Ishikawa (cell line): ENCODE measurements at regions not wholly inside any gene's neighbourhood (a gene's known extent, or its start where the extent isn't known, plus 50 kb on each side); places are given as distances from the start of the nearest gene placed in this dataset.

Source experiments
- CEBPB ChIP-seq: IDR thresholded peaks from 2 replicates; pipeline ENCODE4 v1.6.1; 2012
- CREB1 ChIP-seq: IDR thresholded peaks from 2 replicates; pipeline ENCODE4 v1.6.1; 2012; ENCODE audit warnings: low read depth
- EGR1 ChIP-seq: IDR thresholded peaks from 2 replicates; pipeline ENCODE4 v1.6.1; 2012
- EP300 ChIP-seq: IDR thresholded peaks from 2 replicates; pipeline ENCODE4 v1.6.1; 2012; ENCODE audit warnings: borderline replicate concordance
- FOXM1 ChIP-seq: IDR thresholded peaks from 2 replicates; pipeline ENCODE4 v1.6.1; 2012; ENCODE audit warnings: low read depth, borderline replicate concordance
- NFIC ChIP-seq: IDR thresholded peaks from 2 replicates; pipeline ENCODE4 v1.6.1; 2012
- RAD21 ChIP-seq: IDR thresholded peaks from 2 replicates; pipeline ENCODE4 v1.6.1; 2012; ENCODE audit warnings: low read depth
- TAF1 ChIP-seq: IDR thresholded peaks from 2 replicates; pipeline ENCODE4 v1.6.1; 2012; ENCODE audit warnings: low read depth, mild to moderate bottlenecking
- TCF12 ChIP-seq: IDR thresholded peaks from 2 replicates; pipeline ENCODE4 v1.6.1; 2012; ENCODE audit warnings: low read depth
- TEAD4 ChIP-seq: IDR thresholded peaks from 2 replicates; pipeline ENCODE4 v1.6.1; 2012
- USF1 ChIP-seq: IDR thresholded peaks from 2 replicates; pipeline ENCODE4 v1.6.1; 2012
- YY1 ChIP-seq: IDR thresholded peaks from 2 replicates; pipeline ENCODE4 v1.6.1; 2012; ENCODE audit warnings: low read depth
- ZBTB7A ChIP-seq: IDR thresholded peaks from 2 replicates; pipeline ENCODE4 v1.6.1; 2012; ENCODE audit warnings: low read depth
- TF ChIP-seq, protein P1 (sequence below): IDR thresholded peaks from 2 replicates; pipeline ENCODE4 v1.6.1; 2012
- TF ChIP-seq, protein P2 (sequence below): IDR thresholded peaks from 2 replicates; pipeline ENCODE4 v1.6.1; 2012; ENCODE audit warnings: low read depth, mild to moderate bottlenecking

GRCh38 chr18:7366597-7366996 lies 135.7 kb downstream of the LRRC30 start:
- no peak for TF ChIP-seq TEAD4
- TF ChIP-seq ZBTB7A = no peak
- TF ChIP-seq USF1 = no peak
- TF ChIP-seq RAD21 = no peak
- no peak for TF ChIP-seq YY1
- TF ChIP-seq NFIC = no peak
- TF ChIP-seq CREB1 = no peak
- TF ChIP-seq TCF12 = no peak
- TF ChIP-seq CEBPB = no peak
- no peak for TF ChIP-seq TAF1
- TF ChIP-seq EP300 = no peak
- no peak for TF ChIP-seq FOXM1
- TF ChIP-seq, protein P1, sequence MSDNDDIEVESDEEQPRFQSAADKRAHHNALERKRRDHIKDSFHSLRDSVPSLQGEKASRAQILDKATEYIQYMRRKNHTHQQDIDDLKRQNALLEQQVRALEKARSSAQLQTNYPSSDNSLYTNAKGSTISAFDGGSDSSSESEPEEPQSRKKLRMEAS = no peak
- no peak for TF ChIP-seq EGR1
- TF ChIP-seq, protein P2, sequence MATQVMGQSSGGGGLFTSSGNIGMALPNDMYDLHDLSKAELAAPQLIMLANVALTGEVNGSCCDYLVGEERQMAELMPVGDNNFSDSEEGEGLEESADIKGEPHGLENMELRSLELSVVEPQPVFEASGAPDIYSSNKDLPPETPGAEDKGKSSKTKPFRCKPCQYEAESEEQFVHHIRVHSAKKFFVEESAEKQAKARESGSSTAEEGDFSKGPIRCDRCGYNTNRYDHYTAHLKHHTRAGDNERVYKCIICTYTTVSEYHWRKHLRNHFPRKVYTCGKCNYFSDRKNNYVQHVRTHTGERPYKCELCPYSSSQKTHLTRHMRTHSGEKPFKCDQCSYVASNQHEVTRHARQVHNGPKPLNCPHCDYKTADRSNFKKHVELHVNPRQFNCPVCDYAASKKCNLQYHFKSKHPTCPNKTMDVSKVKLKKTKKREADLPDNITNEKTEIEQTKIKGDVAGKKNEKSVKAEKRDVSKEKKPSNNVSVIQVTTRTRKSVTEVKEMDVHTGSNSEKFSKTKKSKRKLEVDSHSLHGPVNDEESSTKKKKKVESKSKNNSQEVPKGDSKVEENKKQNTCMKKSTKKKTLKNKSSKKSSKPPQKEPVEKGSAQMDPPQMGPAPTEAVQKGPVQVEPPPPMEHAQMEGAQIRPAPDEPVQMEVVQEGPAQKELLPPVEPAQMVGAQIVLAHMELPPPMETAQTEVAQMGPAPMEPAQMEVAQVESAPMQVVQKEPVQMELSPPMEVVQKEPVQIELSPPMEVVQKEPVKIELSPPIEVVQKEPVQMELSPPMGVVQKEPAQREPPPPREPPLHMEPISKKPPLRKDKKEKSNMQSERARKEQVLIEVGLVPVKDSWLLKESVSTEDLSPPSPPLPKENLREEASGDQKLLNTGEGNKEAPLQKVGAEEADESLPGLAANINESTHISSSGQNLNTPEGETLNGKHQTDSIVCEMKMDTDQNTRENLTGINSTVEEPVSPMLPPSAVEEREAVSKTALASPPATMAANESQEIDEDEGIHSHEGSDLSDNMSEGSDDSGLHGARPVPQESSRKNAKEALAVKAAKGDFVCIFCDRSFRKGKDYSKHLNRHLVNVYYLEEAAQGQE = no peak

GRCh38 chr18:7367336-7367735 lies 136.4 kb downstream of the LRRC30 start:
- TF ChIP-seq USF1 = no peak
- TF ChIP-seq TCF12 = no peak
- TF ChIP-seq CEBPB = no peak
- no peak for TF ChIP-seq TEAD4
- no peak for TF ChIP-seq FOXM1

GRCh38 chr18:7369006-7369405 lies 138.1 kb downstream of the LRRC30 start:
- TF ChIP-seq, protein P2 = no peak
- TF ChIP-seq EGR1 = no peak
- TF ChIP-seq CREB1 = no peak
- no peak for TF ChIP-seq EP300
- no peak for TF ChIP-seq USF1
- TF ChIP-seq TAF1 = no peak
- TF ChIP-seq RAD21 = no peak

GRCh38 chr18:7370375-7370774 lies 139.5 kb downstream of the LRRC30 start:
- TF ChIP-seq FOXM1 (no peak), USF1 (no peak), EP300 (no peak), NFIC (no peak), YY1 (no peak), RAD21 (no peak), CREB1 (no peak), EGR1 (no peak), ZBTB7A (no peak), TCF12 (no peak), TEAD4 (no peak), TAF1 (no peak), CEBPB (no peak)
- TF ChIP-seq, protein P2 = no peak
- TF ChIP-seq, protein P1 = no peak
